Glomerular visceral epithelial cell (primary cell): ENCODE measurements at regions not wholly inside any gene's neighbourhood (a gene's known extent, or its start where the extent isn't known, plus 50 kb on each side); places are given as distances from the start of the nearest gene placed in this dataset.
"Not testable (repeated sequence)": the region's sequence is repeated elsewhere in the genome, so short reads cannot be mapped to it uniquely, and the experiment has no call there.

Experiments used
- DNase-seq: peaks from one replicate; pipeline ENCODE4 v3.0.0-alpha.2; 2016; ENCODE audit errors: extremely low spot score

DNA sequence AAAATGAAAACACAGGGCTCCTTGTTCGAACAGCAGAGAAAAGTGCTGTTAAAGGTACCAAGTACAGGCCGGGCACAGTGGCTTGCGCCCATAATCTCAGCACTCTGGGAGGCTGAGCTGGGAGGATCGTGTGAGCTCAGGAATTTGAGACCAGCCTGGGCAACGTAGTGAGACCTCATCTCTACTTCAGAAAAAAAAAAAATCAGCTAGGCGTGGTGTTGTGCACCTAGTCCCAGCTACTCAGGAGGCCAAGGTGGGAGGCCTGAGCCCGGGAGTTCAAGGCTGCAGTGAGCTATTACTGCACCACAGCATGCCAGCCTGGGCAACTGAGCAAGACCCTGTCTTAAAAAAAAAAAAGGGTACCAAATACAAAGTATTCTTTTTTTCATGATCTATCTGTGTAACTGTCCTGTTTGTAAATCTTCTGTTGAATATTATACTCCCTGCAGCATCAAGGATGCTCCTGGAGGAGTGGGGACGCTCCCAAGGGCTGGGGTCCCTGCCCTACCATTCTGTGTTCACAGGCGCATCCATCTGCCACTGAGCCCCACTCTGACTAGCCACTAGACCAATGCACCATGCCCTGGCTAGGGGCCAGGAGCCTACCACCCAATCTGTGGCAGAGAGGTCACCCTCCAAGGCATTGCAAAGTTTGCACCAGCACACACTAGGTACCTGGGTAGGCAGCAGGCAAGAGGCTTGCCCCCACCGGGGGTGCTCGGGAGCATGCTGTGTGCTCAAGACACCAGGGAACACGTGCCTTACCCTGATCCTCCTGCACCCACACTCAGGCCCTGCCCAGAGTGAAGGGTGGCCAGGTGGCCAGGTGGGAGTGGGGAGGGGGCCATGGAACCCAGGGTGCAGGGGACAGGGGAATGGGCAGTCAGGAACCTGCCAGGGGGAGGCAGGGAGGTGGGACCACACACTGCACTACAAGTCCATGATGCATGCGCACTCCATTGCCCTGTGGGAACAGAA is 67.3 kb upstream of the KMT2C start:
- no peak for DNase-seq

DNA sequence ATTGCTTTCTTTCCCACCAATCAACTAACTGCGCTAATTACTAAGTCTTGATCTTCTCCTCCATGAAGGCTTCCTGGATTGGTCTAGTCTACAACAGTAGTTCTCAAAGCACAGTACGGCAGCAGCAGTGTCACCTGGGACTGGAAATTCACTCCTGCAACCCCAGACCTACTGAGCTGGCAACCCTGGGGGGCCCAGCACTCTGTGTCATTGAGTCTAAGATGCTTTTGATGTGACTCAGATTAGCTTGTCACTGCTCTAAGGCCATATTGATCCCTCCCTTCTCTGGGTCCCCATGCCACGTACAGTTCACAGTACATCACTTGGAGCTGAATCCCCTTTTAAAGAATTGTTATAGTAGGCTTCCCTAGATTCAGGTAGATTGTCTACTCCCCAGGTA is 65.7 kb upstream of the KMT2C start:
- no peak for DNase-seq

DNA sequence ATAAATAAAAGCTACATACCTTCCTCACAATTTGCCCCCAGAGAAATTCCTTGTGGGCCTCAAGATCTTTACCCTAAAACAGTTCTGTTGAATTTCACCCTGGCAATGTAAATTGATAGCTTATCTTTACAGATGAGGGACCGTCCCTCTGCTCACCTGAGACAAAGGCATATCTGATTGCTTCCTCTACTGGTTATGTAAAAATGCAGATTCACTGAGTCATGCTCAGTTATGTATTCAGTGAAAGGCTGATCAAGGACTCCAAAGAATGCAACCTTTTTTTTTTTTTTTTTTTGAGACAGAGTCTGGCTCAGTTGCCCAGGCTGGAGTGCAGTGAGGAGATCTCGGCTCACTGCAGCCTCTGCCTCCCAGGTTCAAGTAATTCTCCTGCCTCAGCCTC is 64.2 kb upstream of the KMT2C start:
- not testable (repeated sequence) for DNase-seq

DNA sequence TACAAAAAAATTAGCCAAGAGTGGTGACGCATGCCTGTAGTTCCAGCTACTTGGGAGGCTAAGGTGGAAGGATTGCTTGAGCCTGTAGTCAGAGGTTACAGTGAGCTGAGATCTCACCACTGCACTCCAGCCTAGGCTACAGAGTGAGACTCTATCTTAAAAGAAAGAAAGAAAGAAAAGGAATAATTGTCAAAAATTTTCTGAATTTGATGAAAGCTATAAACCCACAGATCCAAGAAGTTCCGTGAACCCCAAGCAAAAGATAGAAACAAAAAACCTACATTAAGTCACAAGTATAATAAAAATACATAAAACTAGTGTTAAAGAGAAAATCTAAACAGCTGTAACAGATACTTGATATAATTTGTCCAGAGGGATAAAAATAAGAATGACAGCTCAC is 60.1 kb upstream of the KMT2C start:
- DNase-seq, result no peak

DNA sequence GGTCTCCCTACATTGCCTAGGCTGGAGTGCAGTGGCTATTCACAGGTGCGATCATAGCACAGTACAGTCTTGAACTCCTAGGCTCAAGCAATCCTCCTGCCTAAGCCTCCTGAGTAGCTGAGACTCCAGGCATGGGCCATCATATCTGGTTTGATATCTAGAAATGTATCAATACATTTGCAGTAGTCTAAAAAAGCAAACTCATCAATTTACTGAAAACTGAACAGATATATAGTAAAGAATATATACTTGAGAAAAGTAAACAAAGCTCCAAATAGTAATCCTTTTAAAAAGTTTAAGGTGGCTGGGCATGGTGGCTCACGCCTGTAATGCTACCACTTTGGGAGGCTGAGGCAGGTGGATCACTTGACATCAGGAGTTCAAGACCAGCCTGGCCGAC is 57.1 kb upstream of the KMT2C start:
- DNase-seq, result no peak

- DNase-seq, result no peak
These were observed 53.2 kb upstream of the KMT2C start for GRCh38 chr7:152489044-152489443.

- no peak for DNase-seq
These were observed 51.2 kb upstream of the KMT2C start for GRCh38 chr7:152486968-152487367.

GRCh38 chr7:152485826-152486225 is 50.0 kb upstream of the KMT2C start:
- no peak for DNase-seq
